ENCODE measurements at regions not wholly inside any gene's neighbourhood (a gene's known extent, or its start where the extent isn't known, plus 50 kb on each side); places are given as distances from the start of the nearest gene placed in this dataset.

- TF ChIP-seq EZH2 (IDR thresholded peaks at IDR 0.05) (no peak), POLR2AphosphoS5 (IDR thresholded peaks at IDR 0.05; ENCODE audit: borderline replicate concordance, low read depth, low read length) (no peak), FOXP2 (optimal IDR thresholded peaks at IDR 0.05; ENCODE audit: control extremely low read depth, extremely low read length, insufficient read depth) (no peak)
These were observed 182.9 kb upstream of the INHBA start for GRCh38 chr7:41885748-41886147.

Data from SK-N-MC (cell line).